Body of pancreas (tissue), 4 donors: ENCODE measurements at regions not wholly inside any gene's neighbourhood (a gene's known extent, or its start where the extent isn't known, plus 50 kb on each side); places are given as distances from the start of the nearest gene placed in this dataset.
A peak's percentile ranks its signal among the peaks of the same experiment; 100 is the strongest.
"Not testable (repeated sequence)": the region's sequence is repeated elsewhere in the genome, so short reads cannot be mapped to it uniquely, and the experiment has no call there.

Experiments
- ATAC-seq: fragments of 150-250 bp; one replicate; pipeline ENCODE4 v1.9.1; 2016
- DNase-seq, 4 donors: peaks; one replicate each; pipeline ENCODE4 v3.0.0-alpha.2; 2019
- H3K27ac ChIP-seq, 4 donors: fragments of 200-600 bp; sonication (generic); 1 replicate in 3 of 4; 2 replicates in 1 of 4; pipeline versions ENCODE4 v1.5.1 to v1.6.1; 2016 to 2019; ENCODE audit warnings: mild to moderate bottlenecking in 1 of 4, mixed read lengths in 1 of 4, moderate library complexity in 1 of 4
- H3K27me3 ChIP-seq, 2 donors: fragments of 200-600 bp; sonication (generic); one replicate each; pipeline ENCODE4 v1.6.0; 2016; ENCODE audit warnings: mild to moderate bottlenecking in 1 of 2
- H3K36me3 ChIP-seq, 2 donors: fragments of 200-600 bp; sonication (generic); replicated peaks in 1 of 2; 2 replicates each; pipeline ENCODE4 v1.5.1; 2016; ENCODE audit warnings: low read depth in 2 of 2; ENCODE audit not compliant: insufficient read depth in 1 of 2
- H3K4me1 ChIP-seq: fragments of 200-600 bp; sonication (generic); one replicate; pipeline ENCODE4 v1.6.0; 2016
- H3K4me3 ChIP-seq, 2 donors: fragments of 200-600 bp; sonication (generic); 1 replicate in 1 of 2; 2 replicates in 1 of 2; pipeline ENCODE4 v1.5.1; 2016 to 2019
- H3K9me3 ChIP-seq, 3 donors: fragments of 200-600 bp; sonication (generic); 1 replicate in 2 of 3; 2 replicates in 1 of 3; pipeline ENCODE4 v1.5.1; 2016
- CTCF ChIP-seq, 7 experiments: fragments of 450-650 bp in 4 of 7; fragments of 200-600 bp in 3 of 7; sonication (generic) in 3 of 7; IDR thresholded peaks; one replicate each; pipeline ENCODE4 v1.5.1; 2016 to 2019; ENCODE audit warnings: antibody characterized with exemption in 7 of 7
- POLR2A ChIP-seq, 3 donors: fragments of 450-650 bp; IDR thresholded peaks; one replicate each; pipeline ENCODE4 v1.6.1; 2016; ENCODE audit warnings: antibody characterized with exemption in 3 of 3, mild to moderate bottlenecking in 2 of 3
- WGBS, 2 donors: methylation state at CpG; one replicate each; pipeline ENCODE4 v1.1.5; 2017; 5-methylcytosine and 5-hydroxymethylcytosine counted together
- intact Hi-C: fragments of 100-400 bp; cut with DNase I; formaldehyde crosslinking; loops from one replicate; pipeline ENCODE4 v1.15.1; 2023

GRCh38 chr6:113019176-113019575, 672.0 kb downstream of the RFPL4B start:
- TF ChIP-seq POLR2A (IDR thresholded peaks at IDR 0.05) (no peak), CTCF (IDR thresholded peaks at IDR 0.05) (no peak)
- DNase-seq (no peak), ATAC-seq (no peak)
- Histone ChIP-seq H3K9me3 (no peaks in the 10 kb centered on the region), H3K4me3 (no peak overlapping the region), H3K27me3 (no peaks in the 10 kb centered on the region), H3K36me3 (no peaks in the 10 kb centered on the region), H3K27ac (peak overlapping the region in 2 of 4 donors; percentile 8 to 10), H3K4me1 (no peaks in the 10 kb centered on the region)
- WGBS, 2 donors: 72 to 78% methylated on average over 3 of the region's 3 CpGs
- intact Hi-C loops: no loop called here

DNA sequence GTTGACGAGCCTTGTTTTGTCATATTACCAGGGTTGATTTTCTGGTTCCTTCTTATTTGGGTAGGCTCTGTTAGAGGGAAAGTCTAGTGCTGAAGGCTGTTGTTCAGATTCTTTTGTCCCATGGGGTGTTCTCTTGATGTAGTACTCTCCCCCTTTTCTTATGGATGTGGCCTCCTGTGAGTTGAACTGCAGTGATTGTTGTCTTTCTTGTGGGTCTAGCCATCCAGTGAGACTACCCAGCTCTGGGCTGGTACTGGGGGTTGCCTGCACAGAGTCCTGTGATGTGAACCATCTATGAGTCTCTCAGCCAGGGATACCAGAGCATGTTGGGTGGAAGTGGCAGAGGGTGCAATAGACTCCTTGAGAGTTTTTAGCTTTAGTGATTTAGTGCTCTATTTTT, 680.6 kb downstream of the RFPL4B start:
- WGBS, 2 donors: 72 to 78% methylated on average over 1 of the region's 1 CpG
- intact Hi-C loops: no loop called here
- no peaks in the 10 kb centered on the region for H3K27me3 ChIP-seq

GRCh38 chr6:113029161-113029560, 682.0 kb downstream of the RFPL4B start:
- 64 to 66% methylated on average over 2 of the region's 2 CpGs for WGBS, 2 donors
- ATAC-seq, DNase-seq, intact Hi-C loops, H3K4me1 ChIP-seq, H3K27ac ChIP-seq, H3K27me3 ChIP-seq, H3K36me3 ChIP-seq, H3K4me3 ChIP-seq, H3K9me3 ChIP-seq: not testable (repeated sequence)

More for the DNA sequence above, 680.6 kb downstream of the RFPL4B start:
- DNase-seq: no peak
- H3K4me1 ChIP-seq: no peaks in the 10 kb centered on the region
- ATAC-seq: no peak
- no peak overlapping the region for H3K4me3 ChIP-seq
- H3K9me3 ChIP-seq: no peaks in the 10 kb centered on the region
- no peaks in the 10 kb centered on the region for H3K36me3 ChIP-seq
- H3K27ac ChIP-seq: no peak overlapping the region
- TF ChIP-seq CTCF (IDR thresholded peaks at IDR 0.05) (no peak), POLR2A (IDR thresholded peaks at IDR 0.05) (no peak)

DNA sequence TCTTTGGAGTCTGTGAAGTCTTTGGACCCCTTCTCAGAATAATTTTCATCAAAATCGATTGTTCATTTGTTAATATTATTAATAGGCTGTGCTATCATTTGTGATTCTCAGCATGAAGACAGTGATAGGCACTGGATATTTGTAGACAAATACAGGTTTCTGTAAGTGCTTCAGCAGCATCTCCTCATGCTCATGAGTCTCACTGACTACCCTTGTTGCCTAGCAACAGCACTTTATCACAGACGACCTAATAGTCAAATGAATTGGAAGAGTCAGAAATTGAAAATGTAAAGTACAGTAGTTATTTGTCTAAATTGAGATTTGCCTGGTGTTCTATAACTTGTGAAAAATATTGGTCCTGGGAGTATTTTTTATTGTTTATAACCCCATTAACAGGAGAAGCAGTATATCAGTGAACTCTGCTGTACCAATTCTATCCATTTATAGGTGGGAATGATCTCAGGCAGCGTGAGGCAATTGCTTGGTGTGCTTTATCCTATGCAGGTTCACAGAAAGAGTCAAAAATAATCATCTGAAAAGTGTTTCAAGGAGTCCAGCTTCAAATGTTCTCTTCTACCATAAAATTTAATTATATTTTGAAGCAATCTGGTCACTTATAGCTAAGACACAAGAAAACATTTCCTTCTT, 684.6 kb downstream of the RFPL4B start:
- WGBS, 2 donors: 32 to 34% methylated on average over 3 of the region's 3 CpGs
- intact Hi-C loops: no loop called here

GRCh38 chr6:113039005-113039404, 691.9 kb downstream of the RFPL4B start:
- ATAC-seq (no peak), DNase-seq (no peak)
- intact Hi-C loops: no loop called here
- no peak for TF ChIP-seq POLR2A (IDR thresholded peaks at IDR 0.05)
- no peak for TF ChIP-seq CTCF (IDR thresholded peaks at IDR 0.05)
- no peaks in the 10 kb centered on the region for H3K36me3 ChIP-seq
- H3K27me3 ChIP-seq: no peaks in the 10 kb centered on the region
- no peaks in the 10 kb centered on the region for H3K4me1 ChIP-seq
- H3K4me3 ChIP-seq: no peak overlapping the region
- no peak overlapping the region for H3K27ac ChIP-seq
- H3K9me3 ChIP-seq: no peaks in the 10 kb centered on the region
- 79 to 96% methylated on average over 1 of the region's 1 CpG for WGBS, 2 donors

More for the DNA sequence above, 684.6 kb downstream of the RFPL4B start:
- no peak overlapping the region for H3K4me3 ChIP-seq
- no peak for DNase-seq
- no peaks in the 10 kb centered on the region for H3K9me3 ChIP-seq
- ATAC-seq: no peak
- H3K27ac ChIP-seq: no peak overlapping the region
- H3K36me3 ChIP-seq: no peaks in the 10 kb centered on the region
- H3K27me3 ChIP-seq: no peaks in the 10 kb centered on the region
- no peaks in the 10 kb centered on the region for H3K4me1 ChIP-seq
- TF ChIP-seq POLR2A (IDR thresholded peaks at IDR 0.05): no peak
- no peak for TF ChIP-seq CTCF (IDR thresholded peaks at IDR 0.05)
